ENCODE measurements at regions not wholly inside any gene's neighbourhood (a gene's known extent, or its start where the extent isn't known, plus 50 kb on each side); places are given as distances from the start of the nearest gene placed in this dataset.

GRCh38 chr2:120480903-120481445 lies 135.0 kb downstream of the INHBB start:
- ATAC-seq (no peak), DNase-seq (no peak)
- Histone ChIP-seq H3K27ac (ENCODE audit: low read length) (no peak overlapping the region), H3K4me1 (ENCODE audit: control insufficient read depth, insufficient read depth, low read length) (no peaks in the 10 kb centered on the region), H3K4me3 (ENCODE audit: low read length) (no peak overlapping the region), H3K9me3 (ENCODE audit: control insufficient read depth, low read length) (no peaks in the 10 kb centered on the region), H3K27me3 (ENCODE audit: control insufficient read depth, insufficient read depth) (no peaks in the 10 kb centered on the region)
- intact Hi-C loops (cut with DNase I), result no loop called here
- WGBS, result 96% methylated on average over 5 of the region's 5 CpGs

- 94% methylated on average over 17 of the region's 17 CpGs for WGBS
- Histone ChIP-seq H3K27me3 (ENCODE audit: control insufficient read depth, insufficient read depth) (no peaks in the 10 kb centered on the region), H3K4me1 (ENCODE audit: control insufficient read depth, insufficient read depth, low read length) (no peaks in the 10 kb centered on the region), H3K4me3 (ENCODE audit: low read length) (no peak overlapping the region), H3K9me3 (ENCODE audit: control insufficient read depth, low read length) (no peaks in the 10 kb centered on the region), H3K27ac (ENCODE audit: low read length) (no peak overlapping the region)
- ATAC-seq (no peak), DNase-seq (no peak)
- intact Hi-C loops (cut with DNase I), result no loop called here
Observed at GRCh38 chr2:120481446-120482194, 135.7 kb downstream of the INHBB start.

GRCh38 chr2:120482334-120482733 lies 136.4 kb downstream of the INHBB start:
- H3K4me1 ChIP-seq (ENCODE audit: control insufficient read depth, insufficient read depth, low read length), result no peaks in the 10 kb centered on the region
- ATAC-seq (peak in 1 of 2 donors; percentile 15), DNase-seq (no peak)
- H3K4me3 ChIP-seq (ENCODE audit: low read length), result no peak overlapping the region
- WGBS, result 95% methylated on average over 9 of the region's 9 CpGs
- H3K27ac ChIP-seq (ENCODE audit: low read length), result no peak overlapping the region
- no peaks in the 10 kb centered on the region for H3K9me3 ChIP-seq (ENCODE audit: control insufficient read depth, low read length)
- no peaks in the 10 kb centered on the region for H3K27me3 ChIP-seq (ENCODE audit: control insufficient read depth, insufficient read depth)
- intact Hi-C loops (cut with DNase I), result no loop called here

- WGBS, result 91% methylated on average over 5 of the region's 5 CpGs
- no peaks in the 10 kb centered on the region for H3K9me3 ChIP-seq (ENCODE audit: control insufficient read depth, low read length)
- no peak overlapping the region for H3K27ac ChIP-seq (ENCODE audit: low read length)
- H3K4me3 ChIP-seq (ENCODE audit: low read length), result no peak overlapping the region
- no peaks in the 10 kb centered on the region for H3K4me1 ChIP-seq (ENCODE audit: control insufficient read depth, insufficient read depth, low read length)
- ATAC-seq (no peak), DNase-seq (peak in 1 of 3 donors; percentile 44)
- H3K27me3 ChIP-seq (ENCODE audit: control insufficient read depth, insufficient read depth), result no peaks in the 10 kb centered on the region
- intact Hi-C loops (cut with DNase I), result no loop called here
Observed at GRCh38 chr2:120483355-120483754, 137.4 kb downstream of the INHBB start.

DNA sequence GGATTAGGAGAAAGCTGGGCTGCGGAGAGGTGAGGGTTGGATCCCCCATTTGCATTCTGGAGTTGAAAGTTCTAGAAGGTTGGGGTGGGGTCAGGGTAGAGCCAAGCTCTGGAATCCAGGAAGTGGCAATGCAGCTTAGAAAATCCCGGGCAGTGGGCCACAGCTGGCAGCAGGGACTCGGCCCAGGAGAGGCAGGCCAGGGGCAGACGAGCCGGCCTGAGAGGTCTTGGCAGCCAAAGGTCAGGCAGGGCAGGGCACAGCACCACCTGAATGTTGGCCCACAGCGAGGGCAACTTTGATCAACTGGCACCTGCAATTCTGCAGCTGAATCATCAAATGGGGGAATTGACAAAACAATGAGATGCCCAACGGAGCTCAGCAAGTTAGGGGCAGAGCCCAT lies 139.2 kb downstream of the INHBB start:
- H3K9me3 ChIP-seq (ENCODE audit: control insufficient read depth, low read length), result no peaks in the 10 kb centered on the region
- H3K27ac ChIP-seq (ENCODE audit: low read length), result no peak overlapping the region

GRCh38 chr2:120486441-120486840 lies 140.5 kb downstream of the INHBB start:
- ATAC-seq (no peak), DNase-seq (no peak)
- intact Hi-C loops (cut with DNase I), result no loop called here
- H3K4me3 ChIP-seq (ENCODE audit: low read length), result no peak overlapping the region
- WGBS, result 68% methylated on average over 8 of the region's 8 CpGs
- no peaks in the 10 kb centered on the region for H3K9me3 ChIP-seq (ENCODE audit: control insufficient read depth, low read length)
- H3K4me1 ChIP-seq (ENCODE audit: control insufficient read depth, insufficient read depth, low read length), result no peaks in the 10 kb centered on the region
- no peak overlapping the region for H3K27ac ChIP-seq (ENCODE audit: low read length)
- no peaks in the 10 kb centered on the region for H3K27me3 ChIP-seq (ENCODE audit: control insufficient read depth, insufficient read depth)

More for the DNA sequence above, 139.2 kb downstream of the INHBB start:
- DNase-seq (no peak), ATAC-seq (no peak)
- 88% methylated on average over 7 of the region's 7 CpGs for WGBS
- intact Hi-C loops (cut with DNase I), result no loop called here
- Histone ChIP-seq H3K4me1 (ENCODE audit: control insufficient read depth, insufficient read depth, low read length) (no peaks in the 10 kb centered on the region), H3K27me3 (ENCODE audit: control insufficient read depth, insufficient read depth) (no peaks in the 10 kb centered on the region), H3K4me3 (ENCODE audit: low read length) (no peak overlapping the region)

- intact Hi-C loops (cut with DNase I), result no loop called here
- no peak for ATAC-seq
- WGBS, result 76% methylated on average over 11 of the region's 11 CpGs
- Histone ChIP-seq H3K27ac (ENCODE audit: low read length) (no peak overlapping the region), H3K9me3 (ENCODE audit: control insufficient read depth, low read length) (no peaks in the 10 kb centered on the region), H3K27me3 (ENCODE audit: control insufficient read depth, insufficient read depth) (no peaks in the 10 kb centered on the region), H3K4me1 (ENCODE audit: control insufficient read depth, insufficient read depth, low read length) (no peaks in the 10 kb centered on the region), H3K4me3 (ENCODE audit: low read length) (no peak overlapping the region)
- no peak for DNase-seq
Observed at GRCh38 chr2:120486946-120487345, 141.0 kb downstream of the INHBB start.

DNA sequence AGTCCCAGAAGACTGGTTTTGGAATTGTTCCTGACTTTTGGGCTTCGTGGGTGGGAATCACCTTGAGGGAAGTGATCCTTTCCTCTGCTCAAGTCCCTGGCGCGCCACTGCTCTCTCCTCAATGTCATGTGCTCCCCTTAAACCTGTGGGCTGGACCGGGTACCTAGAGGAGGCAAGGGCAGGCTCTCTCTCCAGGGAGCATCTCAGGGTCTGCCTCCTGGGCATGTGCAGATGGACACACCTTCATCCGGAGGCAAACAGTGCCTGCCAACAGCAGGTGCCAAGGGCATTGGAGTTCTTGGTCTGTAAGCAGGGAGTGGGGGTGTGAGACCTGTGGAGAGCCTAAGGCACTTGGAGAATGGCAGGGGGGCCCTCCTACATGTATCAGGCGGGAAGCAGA lies 142.6 kb downstream of the INHBB start:
- no peak overlapping the region for H3K27ac ChIP-seq (ENCODE audit: low read length)
- 64% methylated on average over 6 of the region's 6 CpGs for WGBS
- ATAC-seq (peak in 1 of 2 donors; percentile 17), DNase-seq (no peak)
- intact Hi-C loops (cut with DNase I), result no loop called here
- H3K27me3 ChIP-seq (ENCODE audit: control insufficient read depth, insufficient read depth), result no peaks in the 10 kb centered on the region
- no peak overlapping the region for H3K4me3 ChIP-seq (ENCODE audit: low read length)
- no peaks in the 10 kb centered on the region for H3K9me3 ChIP-seq (ENCODE audit: control insufficient read depth, low read length)
- H3K4me1 ChIP-seq (ENCODE audit: control insufficient read depth, insufficient read depth, low read length), result no peaks in the 10 kb centered on the region

DNA sequence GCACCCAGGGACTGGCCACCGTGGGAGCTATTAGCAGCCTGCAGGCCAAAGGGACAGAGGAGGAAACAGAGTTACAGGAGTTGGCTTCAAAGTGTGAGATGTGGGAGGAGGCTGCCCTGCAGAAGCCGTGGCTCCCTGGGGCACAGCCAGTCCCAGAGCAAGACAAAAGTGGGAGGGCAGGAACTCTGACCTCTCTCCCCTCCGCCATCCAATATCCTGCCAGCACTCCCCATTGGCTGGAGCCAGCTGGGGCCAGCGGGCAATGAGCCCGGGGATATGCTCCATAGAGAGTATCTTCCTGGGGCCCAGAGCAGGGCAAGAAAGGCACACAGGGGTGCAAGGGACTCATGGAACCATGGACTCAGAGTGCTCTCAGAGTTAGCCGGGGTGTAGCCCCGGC lies 143.1 kb downstream of the INHBB start:
- DNase-seq (no peak), ATAC-seq (peak in 1 of 2 donors; percentile 33)
- H3K4me3 ChIP-seq (ENCODE audit: low read length), result no peak overlapping the region
- H3K27ac ChIP-seq (ENCODE audit: low read length), result no peak overlapping the region
- no peaks in the 10 kb centered on the region for H3K4me1 ChIP-seq (ENCODE audit: control insufficient read depth, insufficient read depth, low read length)
- intact Hi-C loops (cut with DNase I), result no loop called here
- H3K9me3 ChIP-seq (ENCODE audit: control insufficient read depth, low read length), result no peaks in the 10 kb centered on the region
- 52% methylated on average over 7 of the region's 7 CpGs for WGBS
- H3K27me3 ChIP-seq (ENCODE audit: control insufficient read depth, insufficient read depth), result no peaks in the 10 kb centered on the region

DNA sequence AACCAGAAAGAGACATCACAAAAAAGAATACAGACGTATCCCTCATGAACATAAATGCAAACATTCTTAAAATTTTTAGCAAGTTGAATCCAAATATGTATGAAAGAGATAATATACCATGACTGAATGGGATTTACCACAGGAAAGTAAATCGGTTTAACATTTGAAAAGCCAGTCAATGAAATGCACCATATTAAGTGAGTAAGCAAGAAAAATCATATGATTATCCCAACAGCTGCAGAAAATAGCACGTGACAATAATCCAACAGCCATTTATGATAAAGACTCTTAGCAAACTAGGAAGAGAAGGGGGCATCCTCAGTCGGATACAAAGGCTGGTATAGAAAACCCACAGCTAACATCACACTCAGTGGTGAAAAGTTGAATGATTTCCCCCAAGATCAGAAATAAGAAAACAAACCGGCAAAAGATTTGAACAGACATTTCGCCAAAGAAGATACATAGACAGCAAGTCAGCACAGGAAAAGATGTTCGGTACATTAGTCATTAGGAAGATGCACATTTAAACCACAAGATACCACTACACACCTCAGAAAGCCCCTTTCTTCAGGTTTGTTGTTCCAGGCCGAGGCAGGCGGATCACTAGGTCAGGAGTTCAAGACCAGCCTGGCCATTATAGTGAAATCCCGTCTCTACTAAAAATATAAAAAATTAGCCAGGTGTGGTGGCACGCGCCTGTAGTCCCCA lies 144.3 kb downstream of the INHBB start:
- DNase-seq, result no peak
- no peaks in the 10 kb centered on the region for H3K27me3 ChIP-seq (ENCODE audit: control insufficient read depth, insufficient read depth)
- no peaks in the 10 kb centered on the region for H3K9me3 ChIP-seq (ENCODE audit: control insufficient read depth, low read length)
- no peak overlapping the region for H3K27ac ChIP-seq (ENCODE audit: low read length)
- ATAC-seq, result no peak
- intact Hi-C loops (cut with DNase I), result no loop called here
- no peaks in the 10 kb centered on the region for H3K4me1 ChIP-seq (ENCODE audit: control insufficient read depth, insufficient read depth, low read length)
- H3K4me3 ChIP-seq (ENCODE audit: low read length), result no peak overlapping the region
- WGBS, result 90% methylated on average over 12 of the region's 12 CpGs

- ATAC-seq (peak in 1 of 2 donors; percentile 26), DNase-seq (no peak)
- H3K27me3 ChIP-seq (ENCODE audit: control insufficient read depth, insufficient read depth), result no peaks in the 10 kb centered on the region
- WGBS, result 100% methylated on average over 1 of the region's 1 CpG
- no peak overlapping the region for H3K4me3 ChIP-seq (ENCODE audit: low read length)
- no peak overlapping the region for H3K27ac ChIP-seq (ENCODE audit: low read length)
- no peaks in the 10 kb centered on the region for H3K9me3 ChIP-seq (ENCODE audit: control insufficient read depth, low read length)
- intact Hi-C loops (cut with DNase I), result no loop called here
- H3K4me1 ChIP-seq (ENCODE audit: control insufficient read depth, insufficient read depth, low read length), result no peaks in the 10 kb centered on the region
Observed at GRCh38 chr2:120491111-120491625, 145.2 kb downstream of the INHBB start.
